Left kidney (tissue), 1 donor: ENCODE measurements at regions not wholly inside any gene's neighbourhood (a gene's known extent, or its start where the extent isn't known, plus 50 kb on each side); places are given as distances from the start of the nearest gene placed in this dataset.
"Not testable (repeated sequence)": the region's sequence is repeated elsewhere in the genome, so short reads cannot be mapped to it uniquely, and the experiment has no call there.

ENCODE experiments used
- DNase-seq: peaks from one replicate; pipeline ENCODE4 v3.0.0-alpha.2; 2013

DNA sequence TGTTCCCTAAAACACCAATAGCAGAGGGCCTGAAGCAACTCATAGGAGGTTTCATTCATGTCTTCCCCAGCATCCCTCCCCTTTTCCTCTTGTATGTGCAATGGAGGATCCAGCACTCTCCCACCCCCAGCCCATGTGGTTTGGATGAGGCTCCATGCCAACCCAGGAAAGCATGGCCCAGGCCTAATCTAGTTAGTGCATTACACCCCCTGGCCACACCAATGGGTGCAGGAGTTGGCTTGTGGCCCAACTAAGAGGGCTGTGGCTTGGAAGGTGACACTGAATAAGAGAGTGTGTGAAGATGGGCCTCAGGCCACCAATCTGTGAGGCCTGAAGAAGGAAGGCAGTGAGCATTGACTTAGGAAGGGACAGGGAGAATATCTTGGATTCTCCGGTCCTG lies 70.8 kb upstream of the SMIM23 start:
- no peak for DNase-seq

DNA sequence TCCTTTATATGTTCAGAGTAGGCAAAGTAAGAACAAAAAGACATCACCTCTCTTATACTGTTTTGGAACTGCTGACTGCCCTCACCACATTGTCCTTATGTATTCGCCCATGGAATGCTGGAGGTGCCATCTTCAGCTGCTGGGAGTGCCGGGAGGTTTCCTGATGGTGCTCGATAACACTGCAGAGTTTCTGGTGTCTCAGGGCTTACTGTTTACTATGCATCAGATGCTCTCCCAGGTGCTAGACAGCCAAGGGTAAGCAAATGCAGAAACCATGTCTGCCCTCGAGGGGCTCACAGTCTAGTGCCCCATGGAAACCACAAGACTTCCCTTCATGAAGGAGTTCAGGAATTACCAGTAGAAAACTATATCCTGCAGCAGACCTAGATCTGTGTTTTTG lies 70.1 kb upstream of the SMIM23 start:
- no peak for DNase-seq

GRCh38 chr5:171720086-171720485 lies 65.5 kb upstream of the SMIM23 start:
- no peak for DNase-seq

- DNase-seq: no peak
Observed at GRCh38 chr5:171721464-171721863, 64.2 kb upstream of the SMIM23 start.

DNA sequence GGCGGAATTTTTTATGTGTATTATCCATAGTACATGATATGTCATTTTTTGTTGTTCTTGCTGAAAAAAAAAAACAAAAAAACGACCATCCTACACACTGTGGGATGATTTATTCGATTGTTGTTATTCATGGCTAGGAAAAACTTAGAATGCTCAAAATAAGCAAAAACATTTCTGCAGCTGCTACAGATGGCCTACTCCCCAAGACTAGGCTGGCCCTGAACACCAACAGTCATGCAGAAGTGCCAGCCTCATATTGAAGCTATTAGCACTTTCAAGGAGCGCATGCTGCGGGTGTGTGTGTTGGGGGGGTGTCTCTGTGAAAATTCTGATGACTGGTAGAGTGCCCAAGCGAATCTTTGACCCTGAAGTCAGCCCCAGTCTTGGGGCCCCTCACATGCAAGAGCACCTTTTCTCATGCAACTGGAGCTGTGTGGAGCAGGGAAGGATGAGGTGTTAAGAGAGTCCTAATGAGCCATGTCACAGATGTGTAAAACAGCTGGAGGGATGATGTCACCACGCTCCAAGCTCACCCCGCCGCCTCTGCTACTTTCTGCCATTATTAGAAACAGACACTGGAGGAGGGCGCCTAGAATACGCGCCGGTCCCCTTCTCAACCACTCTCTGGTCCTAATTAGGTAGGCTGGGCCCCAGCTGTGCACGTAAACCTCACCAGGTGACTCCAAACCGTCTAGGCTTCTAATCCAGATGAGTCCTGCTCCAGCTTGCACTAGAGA lies 61.0 kb upstream of the SMIM23 start:
- peak; percentile 25 for DNase-seq

GRCh38 chr5:171725205-171725601 lies 60.4 kb upstream of the SMIM23 start:
- no peak for DNase-seq

DNA sequence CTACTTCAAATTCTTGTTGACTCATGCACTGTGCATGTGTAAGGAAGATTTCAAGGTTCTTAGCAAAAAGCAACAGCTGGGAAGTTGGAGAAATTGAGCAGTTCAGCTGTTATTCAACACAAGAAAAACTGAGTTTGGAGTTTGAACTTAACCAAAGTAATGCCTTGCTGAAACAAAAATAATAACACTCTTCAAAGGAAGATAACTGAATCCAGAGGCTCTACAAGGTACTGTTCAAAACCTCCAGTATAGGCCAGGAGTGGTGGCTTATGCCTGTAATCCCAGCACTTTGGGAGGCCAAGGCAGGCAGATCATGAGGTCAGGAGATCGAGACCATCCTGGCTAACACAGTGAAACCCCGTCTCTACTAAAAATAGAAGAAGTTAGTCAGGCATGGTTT lies 58.8 kb upstream of the SMIM23 start:
- DNase-seq: not testable (repeated sequence)

GRCh38 chr5:171728686-171729085 lies 56.9 kb upstream of the SMIM23 start:
- no peak for DNase-seq
